Endothelial cell of umbilical vein (primary cell): ENCODE measurements at regions not wholly inside any gene's neighbourhood (a gene's known extent, or its start where the extent isn't known, plus 50 kb on each side); places are given as distances from the start of the nearest gene placed in this dataset.

Source experiments
- BruUV-seq: library from RNA; stranded (reverse); fragments of 400-500 nt; replicated peaks from 2 replicates; lab custom pipeline; 2021; lab: Mats Ljungman, UMichigan
- CTCF ChIA-PET: fragments of 300-600, 350-600 bp; sonication (Branson Sonifier 250); formaldehyde crosslinking; loops from one replicate; lab custom pipeline; 2021; ENCODE audit warnings: antibody characterized with exemption, inconsistent platforms; lab: Charles Lee
- POLR2A ChIA-PET: fragments of 300-600, 350-600 bp; sonication (Branson Sonifier 250); formaldehyde crosslinking; loops from one replicate; lab custom pipeline; 2021; ENCODE audit warnings: antibody characterized with exemption, inconsistent platforms; lab: Charles Lee
- DNase-seq: peaks from one replicate; pipeline ENCODE4 v3.0.0-alpha.2; 2011; ENCODE audit warnings: low read depth, low spot score
- FAIRE-seq: peaks from 2 replicates; lab custom pipeline; 2011; peaks lifted over from hg19 to GRCh38; lab: Jason Lieb, UNC
- H2AFZ ChIP-seq: 2 replicates; pipeline ENCODE4 v1.6.0; 2012; ENCODE audit warnings: low read depth, low read length, control low read depth, inconsistent platforms
- H3K27ac ChIP-seq: 2 replicates; pipeline ENCODE4 v1.5.1; 2011; ENCODE audit warnings: low read depth, mild to moderate bottlenecking, control low read depth, low read length, moderate library complexity; ENCODE audit not compliant: insufficient read depth
- H3K27me3 ChIP-seq, 2 experiments: 2 replicates each; pipeline versions ENCODE4 v1.6.0 to v1.6.1; 2011; ENCODE audit warnings: low read length in 2 of 2, mixed read lengths in 1 of 2; ENCODE audit not compliant: control insufficient read depth in 2 of 2, insufficient read depth in 2 of 2
- H3K36me3 ChIP-seq, 2 experiments: 2 replicates in 1 of 2; 3 replicates in 1 of 2; pipeline ENCODE4 v1.5.1; 2011; ENCODE audit warnings: low read length in 2 of 2, mild to moderate bottlenecking in 1 of 2, moderate library complexity in 1 of 2; ENCODE audit not compliant: control insufficient read depth in 2 of 2, insufficient read depth in 2 of 2; ENCODE audit errors: extremely low read depth in 1 of 2
- H3K4me1 ChIP-seq: 3 replicates; pipeline ENCODE4 v1.5.1; 2011; ENCODE audit warnings: mild to moderate bottlenecking, low read length; ENCODE audit not compliant: control insufficient read depth, insufficient read depth; ENCODE audit errors: extremely low read depth
- H3K4me2 ChIP-seq: 2 replicates; pipeline ENCODE4 v1.6.1; 2011; ENCODE audit warnings: low read length, control low read depth, mixed read lengths; ENCODE audit not compliant: insufficient read depth
- H3K4me3 ChIP-seq, 3 experiments: fragments of 200-600 bp in 1 of 3; sonication (generic), shearing (Covaris generic) in 1 of 3; replicated peaks in 1 of 3; 2 replicates each; pipeline ENCODE4 v1.5.1; 2011 to 2016; ENCODE audit warnings: control low read depth in 3 of 3, low read length in 3 of 3, mild to moderate bottlenecking in 2 of 3, inconsistent platforms in 1 of 3, low read depth in 1 of 3, moderate library complexity in 1 of 3; ENCODE audit not compliant: insufficient read depth in 1 of 3
- H3K79me2 ChIP-seq: 2 replicates; pipeline ENCODE4 v1.6.0; 2012; ENCODE audit warnings: low read length, inconsistent platforms; ENCODE audit not compliant: control insufficient read depth, insufficient read depth
- H3K9ac ChIP-seq: replicated peaks from 2 replicates; pipeline ENCODE3; 2011; ENCODE audit warnings: low read length, control low read depth; ENCODE audit not compliant: insufficient read depth; ENCODE audit errors: extremely low read depth
- H3K9me1 ChIP-seq: replicated peaks from 3 replicates; pipeline ENCODE4 v1.6.0; 2011; ENCODE audit warnings: mild to moderate bottlenecking, low read length; ENCODE audit not compliant: control insufficient read depth, insufficient read depth; ENCODE audit errors: extremely low read depth
- H3K9me3 ChIP-seq: replicated peaks from 2 replicates; pipeline ENCODE4 v1.5.1; 2012; ENCODE audit warnings: low read length, inconsistent platforms; ENCODE audit not compliant: control insufficient read depth, insufficient read depth
- H4K20me1 ChIP-seq: replicated peaks from 2 replicates; pipeline ENCODE3; 2011; ENCODE audit warnings: mild to moderate bottlenecking, low read length; ENCODE audit not compliant: control insufficient read depth, insufficient read depth; ENCODE audit errors: extremely low read depth
- FOS ChIP-seq: IDR thresholded peaks from 2 replicates; pipeline ENCODE4 v1.6.1; 2011; ENCODE audit warnings: mild to moderate bottlenecking, low read length, moderate library complexity, borderline replicate concordance; ENCODE audit not compliant: insufficient read depth
- JUN ChIP-seq: IDR thresholded peaks from 2 replicates; pipeline ENCODE4 v1.6.1; 2011; ENCODE audit warnings: borderline replicate concordance, low read depth; ENCODE audit not compliant: insufficient read length, insufficient read depth
- MAX ChIP-seq: IDR thresholded peaks from 2 replicates; pipeline ENCODE4 v1.6.1; 2011; ENCODE audit not compliant: insufficient read depth, insufficient read length
- dilution Hi-C: fragments of 300-500 bp; cut with MboI; formaldehyde crosslinking; loops from one replicate; pipeline ENCODE4 v1.15.0; 2019; ENCODE audit warnings: low sequenced_read_pairs; ENCODE audit not compliant: extremely low pct_ligation_motif_present
- intact Hi-C: fragments of 100-400 bp; cut with micrococcal nuclease; formaldehyde crosslinking; loops from one replicate; pipeline ENCODE4 v1.10.0; 2022

- Histone ChIP-seq H3K4me1 (no peaks in the 10 kb centered on the region), H3K9me3 (no peaks in the 10 kb centered on the region), H3K79me2 (no peaks in the 10 kb centered on the region), H4K20me1 (no peaks in the 10 kb centered on the region), H3K27me3 (no peaks in the 10 kb centered on the region), H3K9me1 (no peaks in the 10 kb centered on the region), H3K4me3 (no peak overlapping the region), H3K36me3 (no peaks in the 10 kb centered on the region), H3K4me2 (no peak overlapping the region), H3K9ac (no peak overlapping the region), H3K27ac (no peak overlapping the region), H2AFZ (no peak overlapping the region)
- no peak for DNase-seq
- CTCF ChIA-PET: interaction anchor here (1.4 kb wide), 1 partner anchor 11 kb away, joined by 3 read pairs; no protein-coding TSS in a partner anchor
- no TSS peak for BruUV-seq
- FAIRE-seq: no peak
- intact Hi-C loops (no loop called here), dilution Hi-C loops (no loop called here)
- TF ChIP-seq FOS (peak; percentile 5), JUN (no peak)
- POLR2A ChIA-PET: no interaction called here
These were observed 1509.7 kb upstream of the LRRTM3 start for GRCh38 chr10:65416094-65416493.

- H3K27ac ChIP-seq: no peak overlapping the region
- no TSS peak for BruUV-seq
- CTCF ChIA-PET: interaction anchor here (0.9 to 1.3 kb wide), 2 partner anchors 9 to 16 kb away, joined by 3 read pairs; no protein-coding TSS in a partner anchor
- H3K9me3 ChIP-seq: no peaks in the 10 kb centered on the region
- H2AFZ ChIP-seq: peak overlapping the region; percentile 68
- no peaks in the 10 kb centered on the region for H3K9me1 ChIP-seq
- TF ChIP-seq MAX (no peak), FOS (peak; percentile 15)
- no peak overlapping the region for H3K4me3 ChIP-seq
- H3K4me1 ChIP-seq: no peaks in the 10 kb centered on the region
- H3K36me3 ChIP-seq: no peaks in the 10 kb centered on the region
- no peaks in the 10 kb centered on the region for H4K20me1 ChIP-seq
- no peak overlapping the region for H3K4me2 ChIP-seq
- DNase-seq (peak; percentile 39), FAIRE-seq (no peak)
- H3K79me2 ChIP-seq: no peaks in the 10 kb centered on the region
- POLR2A ChIA-PET: no interaction called here
- intact Hi-C loops: no loop called here
- dilution Hi-C loops: no loop called here
- H3K27me3 ChIP-seq: no peaks in the 10 kb centered on the region
- no peak overlapping the region for H3K9ac ChIP-seq
These were observed 1506.2 kb upstream of the LRRTM3 start for GRCh38 chr10:65419629-65420028.
